ENCODE measurements at regions not wholly inside any gene's neighbourhood (a gene's known extent, or its start where the extent isn't known, plus 50 kb on each side); places are given as distances from the start of the nearest gene placed in this dataset.

DNA sequence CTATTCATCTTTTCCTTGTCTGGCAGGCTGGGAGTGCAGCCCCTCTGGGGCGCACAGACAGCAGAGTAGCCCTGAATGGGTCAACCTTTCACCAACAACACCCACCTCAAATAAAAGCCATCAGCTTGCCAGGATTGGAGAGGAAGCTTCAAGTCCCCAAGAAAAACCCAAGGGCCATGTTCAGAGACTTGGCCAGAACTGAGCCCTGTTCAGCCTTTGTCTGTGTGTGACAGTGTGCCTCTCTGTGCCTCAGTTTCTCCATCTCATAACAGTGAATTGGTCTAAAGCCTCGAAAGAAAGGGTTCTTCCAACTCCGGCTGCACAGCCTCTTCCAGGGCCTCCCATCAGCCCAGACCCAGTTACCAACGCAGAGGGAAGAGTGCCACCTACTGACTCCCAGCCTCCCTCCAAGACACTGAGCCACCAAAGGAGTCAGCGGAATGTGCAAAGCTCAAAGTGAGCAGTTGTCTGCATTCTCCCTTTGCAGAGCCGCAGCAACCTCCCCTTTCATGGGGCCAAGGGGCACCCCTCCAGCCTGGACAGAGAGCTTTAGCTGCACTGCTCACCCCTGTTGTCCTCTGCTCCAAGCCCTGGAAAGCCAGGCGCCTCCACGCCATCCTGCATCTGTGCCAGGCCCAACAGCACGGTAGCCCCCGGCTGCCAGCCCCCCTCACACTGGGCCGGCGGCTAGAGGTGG is 82.7 kb upstream of the TOP1 start (continued):
- TF ChIP-seq, protein P1, sequence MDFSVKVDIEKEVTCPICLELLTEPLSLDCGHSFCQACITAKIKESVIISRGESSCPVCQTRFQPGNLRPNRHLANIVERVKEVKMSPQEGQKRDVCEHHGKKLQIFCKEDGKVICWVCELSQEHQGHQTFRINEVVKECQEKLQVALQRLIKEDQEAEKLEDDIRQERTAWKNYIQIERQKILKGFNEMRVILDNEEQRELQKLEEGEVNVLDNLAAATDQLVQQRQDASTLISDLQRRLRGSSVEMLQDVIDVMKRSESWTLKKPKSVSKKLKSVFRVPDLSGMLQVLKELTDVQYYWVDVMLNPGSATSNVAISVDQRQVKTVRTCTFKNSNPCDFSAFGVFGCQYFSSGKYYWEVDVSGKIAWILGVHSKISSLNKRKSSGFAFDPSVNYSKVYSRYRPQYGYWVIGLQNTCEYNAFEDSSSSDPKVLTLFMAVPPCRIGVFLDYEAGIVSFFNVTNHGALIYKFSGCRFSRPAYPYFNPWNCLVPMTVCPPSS (IDR thresholded peaks at IDR 0.05) = no peak
- TF ChIP-seq ZSCAN20 (CRISPR knock-in tag; IDR thresholded peaks at IDR 0.05; ENCODE audit: borderline replicate concordance) (no peak), ZNF878 (CRISPR knock-in tag; IDR thresholded peaks at IDR 0.05) (no peak), ZNF775 (CRISPR knock-in tag; IDR thresholded peaks at IDR 0.05; ENCODE audit: borderline replicate concordance) (no peak), ZNF12 (CRISPR knock-in tag; IDR thresholded peaks at IDR 0.05) (no peak), SP4 (CRISPR knock-in tag; IDR thresholded peaks at IDR 0.05) (0 out of 2 replicates have a peak, but pooled peaks have one; percentile 34), ZKSCAN8 (CRISPR knock-in tag; IDR thresholded peaks at IDR 0.05; ENCODE audit: borderline replicate concordance) (no peak), TCF7L2 (IDR thresholded peaks at IDR 0.05; ENCODE audit: low read depth, low read length) (no peak), PTBP1 (IDR thresholded peaks at IDR 0.05; ENCODE audit: low read depth, low read length, poor library complexity, severe bottlenecking) (no peak), ZNF101 (CRISPR knock-in tag; IDR thresholded peaks at IDR 0.05; ENCODE audit: borderline replicate concordance, low read depth) (no peak), ZNF138 (CRISPR knock-in tag; IDR thresholded peaks at IDR 0.05; ENCODE audit: low read depth) (0 out of 2 replicates have a peak, but pooled peaks have one; percentile 59), KMT2A (CRISPR knock-in tag; IDR thresholded peaks at IDR 0.05) (no peak), NCOR1 (IDR thresholded peaks at IDR 0.05; ENCODE audit: borderline replicate concordance, low read length) (no peak), KMT2B (CRISPR knock-in tag; IDR thresholded peaks at IDR 0.05) (no peak), FOSL2 (CRISPR knock-in tag; IDR thresholded peaks at IDR 0.05) (no peak; the same call in 1 of the 2 replicates), ZNF354B (CRISPR knock-in tag; IDR thresholded peaks at IDR 0.05) (no peak)
- TF ChIP-seq, protein P2, sequence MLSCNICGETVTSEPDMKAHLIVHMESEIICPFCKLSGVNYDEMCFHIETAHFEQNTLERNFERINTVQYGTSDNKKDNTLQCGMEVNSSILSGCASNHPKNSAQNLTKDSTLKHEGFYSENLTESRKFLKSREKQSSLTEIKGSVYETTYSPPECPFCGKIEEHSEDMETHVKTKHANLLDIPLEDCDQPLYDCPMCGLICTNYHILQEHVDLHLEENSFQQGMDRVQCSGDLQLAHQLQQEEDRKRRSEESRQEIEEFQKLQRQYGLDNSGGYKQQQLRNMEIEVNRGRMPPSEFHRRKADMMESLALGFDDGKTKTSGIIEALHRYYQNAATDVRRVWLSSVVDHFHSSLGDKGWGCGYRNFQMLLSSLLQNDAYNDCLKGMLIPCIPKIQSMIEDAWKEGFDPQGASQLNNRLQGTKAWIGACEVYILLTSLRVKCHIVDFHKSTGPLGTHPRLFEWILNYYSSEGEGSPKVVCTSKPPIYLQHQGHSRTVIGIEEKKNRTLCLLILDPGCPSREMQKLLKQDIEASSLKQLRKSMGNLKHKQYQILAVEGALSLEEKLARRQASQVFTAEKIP (CRISPR knock-in tag; IDR thresholded peaks at IDR 0.05; ENCODE audit: borderline replicate concordance) = no peak
- TF ChIP-seq, protein P3, sequence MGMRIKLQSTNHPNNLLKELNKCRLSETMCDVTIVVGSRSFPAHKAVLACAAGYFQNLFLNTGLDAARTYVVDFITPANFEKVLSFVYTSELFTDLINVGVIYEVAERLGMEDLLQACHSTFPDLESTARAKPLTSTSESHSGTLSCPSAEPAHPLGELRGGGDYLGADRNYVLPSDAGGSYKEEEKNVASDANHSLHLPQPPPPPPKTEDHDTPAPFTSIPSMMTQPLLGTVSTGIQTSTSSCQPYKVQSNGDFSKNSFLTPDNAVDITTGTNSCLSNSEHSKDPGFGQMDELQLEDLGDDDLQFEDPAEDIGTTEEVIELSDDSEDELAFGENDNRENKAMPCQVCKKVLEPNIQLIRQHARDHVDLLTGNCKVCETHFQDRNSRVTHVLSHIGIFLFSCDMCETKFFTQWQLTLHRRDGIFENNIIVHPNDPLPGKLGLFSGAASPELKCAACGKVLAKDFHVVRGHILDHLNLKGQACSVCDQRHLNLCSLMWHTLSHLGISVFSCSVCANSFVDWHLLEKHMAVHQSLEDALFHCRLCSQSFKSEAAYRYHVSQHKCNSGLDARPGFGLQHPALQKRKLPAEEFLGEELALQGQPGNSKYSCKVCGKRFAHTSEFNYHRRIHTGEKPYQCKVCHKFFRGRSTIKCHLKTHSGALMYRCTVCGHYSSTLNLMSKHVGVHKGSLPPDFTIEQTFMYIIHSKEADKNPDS (CRISPR knock-in tag; IDR thresholded peaks at IDR 0.05) = no peak
- TF ChIP-seq, protein P4, sequence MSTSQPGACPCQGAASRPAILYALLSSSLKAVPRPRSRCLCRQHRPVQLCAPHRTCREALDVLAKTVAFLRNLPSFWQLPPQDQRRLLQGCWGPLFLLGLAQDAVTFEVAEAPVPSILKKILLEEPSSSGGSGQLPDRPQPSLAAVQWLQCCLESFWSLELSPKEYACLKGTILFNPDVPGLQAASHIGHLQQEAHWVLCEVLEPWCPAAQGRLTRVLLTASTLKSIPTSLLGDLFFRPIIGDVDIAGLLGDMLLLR (CRISPR knock-in tag; IDR thresholded peaks at IDR 0.05) = no peak
- TF ChIP-seq, protein P5, sequence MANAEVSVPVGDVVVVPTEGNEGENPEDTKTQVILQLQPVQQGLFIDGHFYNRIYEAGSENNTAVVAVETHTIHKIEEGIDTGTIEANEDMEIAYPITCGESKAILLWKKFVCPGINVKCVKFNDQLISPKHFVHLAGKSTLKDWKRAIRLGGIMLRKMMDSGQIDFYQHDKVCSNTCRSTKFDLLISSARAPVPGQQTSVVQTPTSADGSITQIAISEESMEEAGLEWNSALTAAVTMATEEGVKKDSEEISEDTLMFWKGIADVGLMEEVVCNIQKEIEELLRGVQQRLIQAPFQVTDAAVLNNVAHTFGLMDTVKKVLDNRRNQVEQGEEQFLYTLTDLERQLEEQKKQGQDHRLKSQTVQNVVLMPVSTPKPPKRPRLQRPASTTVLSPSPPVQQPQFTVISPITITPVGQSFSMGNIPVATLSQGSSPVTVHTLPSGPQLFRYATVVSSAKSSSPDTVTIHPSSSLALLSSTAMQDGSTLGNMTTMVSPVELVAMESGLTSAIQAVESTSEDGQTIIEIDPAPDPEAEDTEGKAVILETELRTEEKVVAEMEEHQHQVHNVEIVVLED (CRISPR knock-in tag; IDR thresholded peaks at IDR 0.05; ENCODE audit: borderline replicate concordance) = no peak
- TF ChIP-seq, protein P6, sequence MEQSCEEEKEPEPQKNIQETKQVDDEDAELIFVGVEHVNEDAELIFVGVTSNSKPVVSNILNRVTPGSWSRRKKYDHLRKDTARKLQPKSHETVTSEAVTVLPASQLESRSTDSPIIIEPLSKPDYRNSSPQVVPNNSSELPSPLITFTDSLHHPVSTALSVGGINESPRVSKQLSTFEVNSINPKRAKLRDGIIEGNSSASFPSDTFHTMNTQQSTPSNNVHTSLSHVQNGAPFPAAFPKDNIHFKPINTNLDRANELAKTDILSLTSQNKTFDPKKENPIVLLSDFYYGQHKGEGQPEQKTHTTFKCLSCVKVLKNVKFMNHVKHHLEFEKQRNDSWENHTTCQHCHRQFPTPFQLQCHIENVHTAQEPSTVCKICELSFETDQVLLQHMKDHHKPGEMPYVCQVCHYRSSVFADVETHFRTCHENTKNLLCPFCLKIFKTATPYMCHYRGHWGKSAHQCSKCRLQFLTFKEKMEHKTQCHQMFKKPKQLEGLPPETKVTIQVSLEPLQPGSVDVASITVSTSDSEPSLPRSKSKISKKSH (CRISPR knock-in tag; IDR thresholded peaks at IDR 0.05; ENCODE audit: borderline replicate concordance) = no peak
